GM12878 (cell line): ENCODE measurements at regions not wholly inside any gene's neighbourhood (a gene's known extent, or its start where the extent isn't known, plus 50 kb on each side); places are given as distances from the start of the nearest gene placed in this dataset.

ENCODE experiments used
- ATAC-seq: fragments of 200-7000 bp; cut with Tn5 transposase; 3 replicates; pipeline ENCODE4 v1.9.1; 2020; ENCODE audit warnings: mild to moderate bottlenecking, moderate library complexity
- BruUV-seq: library from RNA; stranded (reverse); fragments of 400-500 nt; replicated peaks from 2 replicates; lab custom pipeline; 2021; lab: Mats Ljungman, UMichigan
- CTCF ChIA-PET: fragments of 300-600 bp; sonication (Branson Sonifier 250); formaldehyde crosslinking; extraction: SDS; loops from one replicate; lab custom pipeline; 2021; ENCODE audit warnings: inconsistent platforms; lab: Yijun Ruan, JAX
- POLR2A ChIA-PET: fragments of 350-600 bp; formaldehyde crosslinking; extraction: SDS; loops from one replicate; lab custom pipeline; 2021; ENCODE audit warnings: inconsistent platforms; lab: Charles Lee
- RAD21 ChIA-PET: fragments of 300-600 bp; sonication (Branson Sonifier 250); formaldehyde crosslinking; loops from one replicate; lab custom pipeline; 2023; ENCODE audit warnings: antibody characterized with exemption; ENCODE audit not compliant: unreplicated experiment; lab: Charles Lee
- SMC1A ChIA-PET: fragments of 300-600 bp; sonication (Branson Sonifier 250); formaldehyde crosslinking; loops from one replicate; lab custom pipeline; 2023; ENCODE audit not compliant: unreplicated experiment, uncharacterized antibody; lab: Charles Lee
- DNase-seq: peaks from one replicate; pipeline ENCODE4 v3.0.0-alpha.2; 2011; ENCODE audit warnings: low read depth, low spot score
- FAIRE-seq: peaks from 3 replicates; lab custom pipeline; 2011; peaks lifted over from hg19 to GRCh38; lab: Jason Lieb, UNC
- H2AFZ ChIP-seq: 2 replicates; pipeline ENCODE4 v1.6.0; 2011; ENCODE audit warnings: low read depth, low read length, control low read depth; ENCODE audit not compliant: control insufficient read depth
- H3K27ac ChIP-seq: 2 replicates; pipeline ENCODE4 v1.5.1; 2011; ENCODE audit warnings: control low read depth; ENCODE audit not compliant: control insufficient read depth, insufficient read depth
- H3K27me3 ChIP-seq, 2 experiments: replicated peaks in 1 of 2; 2 replicates each; pipeline versions ENCODE4 v1.6.0 to v1.6.1; 2011; ENCODE audit warnings: low read length in 1 of 2; ENCODE audit not compliant: control insufficient read depth in 2 of 2, insufficient read depth in 2 of 2
- H3K36me3 ChIP-seq, 2 experiments: 2 replicates each; pipeline ENCODE4 v1.5.1; 2011; ENCODE audit warnings: low read length in 1 of 2; ENCODE audit not compliant: control insufficient read depth in 2 of 2, insufficient read depth in 2 of 2
- H3K4me1 ChIP-seq: 2 replicates; pipeline ENCODE4 v1.6.1; 2011; ENCODE audit warnings: mild to moderate bottlenecking, low read length, moderate library complexity, mixed read lengths; ENCODE audit not compliant: control insufficient read depth, insufficient read depth
- H3K4me2 ChIP-seq: 2 replicates; pipeline ENCODE4 v1.6.0; 2011; ENCODE audit warnings: control low read depth; ENCODE audit not compliant: control insufficient read depth, insufficient read depth
- H3K4me3 ChIP-seq: fragments of 200-600 bp; sonication (generic); 2 replicates; pipeline ENCODE4 v1.5.1; 2016
- H3K79me2 ChIP-seq: 2 replicates; pipeline ENCODE4 v1.6.0; 2011; ENCODE audit warnings: low read length; ENCODE audit not compliant: control insufficient read depth, insufficient read depth
- H3K9ac ChIP-seq: 2 replicates; pipeline ENCODE4 v1.8.0; 2011; ENCODE audit warnings: low read length, control low read depth, mixed read lengths; ENCODE audit not compliant: control insufficient read depth, insufficient read depth
- H3K9me3 ChIP-seq: replicated peaks from 3 replicates; pipeline ENCODE4 v1.5.1; 2011; ENCODE audit warnings: mild to moderate bottlenecking, low read length; ENCODE audit not compliant: control insufficient read depth, insufficient read depth
- H4K20me1 ChIP-seq: 2 replicates; pipeline ENCODE4 v1.6.0; 2011; ENCODE audit not compliant: control insufficient read depth, insufficient read depth
- HDAC6 ChIP-seq: fragments of 200-600 bp; sonication (generic); IDR thresholded peaks from one replicate; pipeline ENCODE4 v1.8.0; 2017; ENCODE audit warnings: antibody characterized with exemption; ENCODE audit not compliant: unreplicated experiment
- IRF4 ChIP-seq: IDR thresholded peaks from 2 replicates; pipeline ENCODE4 v1.6.1; 2011; ENCODE audit warnings: low read depth, low read length
- KAT2A ChIP-seq: conservative IDR thresholded peaks from 2 replicates; pipeline ENCODE4 v1.6.1; 2011; ENCODE audit warnings: low read depth, low read length; ENCODE audit not compliant: control insufficient read depth
- KDM1A ChIP-seq: fragments of 200-600 bp; sonication (generic); IDR thresholded peaks from 2 replicates; pipeline ENCODE4 v1.6.1; 2016; ENCODE audit warnings: borderline replicate concordance
- MEF2A ChIP-seq: IDR thresholded peaks from 2 replicates; pipeline ENCODE4 v1.6.1; 2011; ENCODE audit warnings: low read depth, mild to moderate bottlenecking, low read length, moderate library complexity; ENCODE audit not compliant: insufficient read depth
- PAX5 ChIP-seq: IDR thresholded peaks from 2 replicates; pipeline ENCODE4 v1.6.1; 2011; ENCODE audit warnings: low read depth, low read length, borderline replicate concordance
- PML ChIP-seq: IDR thresholded peaks from 2 replicates; pipeline ENCODE4 v1.6.1; 2012; ENCODE audit warnings: low read length, inconsistent platforms
- RELA ChIP-seq: fragments of 450-650 bp; IDR thresholded peaks from 2 replicates; pipeline ENCODE4 v1.8.0; 2014; ENCODE audit warnings: borderline replicate concordance; ENCODE audit not compliant: partially characterized antibody
- RFX5 ChIP-seq: IDR thresholded peaks from 2 replicates; pipeline ENCODE4 v1.6.1; 2011; ENCODE audit warnings: low read depth, low read length, improper control_type of control experiment
- RUNX3 ChIP-seq: IDR thresholded peaks from 2 replicates; pipeline ENCODE4 v1.6.1; 2012; ENCODE audit warnings: low read length, inconsistent platforms
- SREBF2 ChIP-seq: IDR thresholded peaks from 2 replicates; pipeline ENCODE4 v1.6.1; 2012; ENCODE audit warnings: mild to moderate bottlenecking, low read length
- TCF7 ChIP-seq: IDR thresholded peaks from 2 replicates; pipeline ENCODE4 v1.6.1; 2014; ENCODE audit warnings: antibody characterized with exemption, borderline replicate concordance
- YBX1 ChIP-seq: fragments of 450-650 bp; IDR thresholded peaks from 2 replicates; pipeline ENCODE4 v1.6.1; 2016; ENCODE audit warnings: antibody characterized with exemption
- ZNF384 ChIP-seq: IDR thresholded peaks from 2 replicates; pipeline ENCODE4 v1.6.1; 2012; ENCODE audit warnings: low read depth, mild to moderate bottlenecking, low read length, improper control_type of control experiment, borderline replicate concordance
- WGBS: methylation state at CpG from one replicate; pipeline ENCODE4 v1.1.6; 2016; ENCODE audit warnings: low lambda C conversion rate; ENCODE audit not compliant: insufficient replicate concordance, insufficient coverage; ENCODE audit errors: missing lambda C conversion rate; 5-methylcytosine and 5-hydroxymethylcytosine counted together
- in situ Hi-C: fragments of 300-500 bp; cut with MboI; formaldehyde crosslinking; loops from 9 replicates; pipeline ENCODE4 v1.14.3; 2018; ENCODE audit warnings: mixed read lengths
- intact Hi-C: fragments of 100-400 bp; cut with micrococcal nuclease; formaldehyde crosslinking; loops from one replicate; pipeline ENCODE4 v1.14.2; 2022; ENCODE audit not compliant: unreplicated experiment
- TF ChIP-seq, protein P1 (sequence below): IDR thresholded peaks from 2 replicates; pipeline ENCODE4 v1.6.1; 2012; ENCODE audit warnings: low read depth, low read length, improper control_type of control experiment
- TF ChIP-seq, protein P2 (sequence below): fragments of 150-350 bp; IDR thresholded peaks from 2 replicates; pipeline ENCODE4 v1.6.1; 2016; ENCODE audit warnings: low read depth, low read length
- TF ChIP-seq, protein P3 (sequence below): fragments of 450-650 bp; formaldehyde crosslinking; IDR thresholded peaks from 2 replicates; pipeline ENCODE4 v1.5.0; 2022; ENCODE audit warnings: mild to moderate bottlenecking, missing genetic modification characterization

- TF ChIP-seq KAT2A, result no peak
- TF ChIP-seq SREBF2, result no peak
Measured at GRCh38 chr1:79914896-79915295, 908.4 kb upstream of the ADGRL4 start (continued).

DNA sequence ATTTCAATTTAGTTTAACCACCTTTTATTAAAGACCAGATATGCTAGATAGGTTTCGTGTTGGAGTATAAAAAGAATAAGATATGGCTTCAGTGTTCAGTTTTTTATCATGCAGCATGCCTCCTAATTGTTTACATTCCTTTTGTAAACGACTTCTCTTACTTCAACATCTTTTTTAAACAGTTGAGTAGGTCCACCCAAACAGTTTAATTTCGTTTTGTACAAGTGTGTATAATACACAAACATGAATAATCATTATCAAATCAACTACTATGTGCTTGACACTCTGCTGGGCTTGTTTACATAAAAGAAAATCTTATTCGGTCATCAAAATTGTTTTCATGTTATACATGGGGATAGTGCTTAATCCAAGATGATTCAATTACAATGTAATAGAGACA is 906.3 kb upstream of the ADGRL4 start:
- Histone ChIP-seq H3K4me2 (no peak overlapping the region), H3K36me3 (no peaks in the 10 kb centered on the region), H3K9ac (no peak overlapping the region), H2AFZ (no peak overlapping the region), H4K20me1 (no peaks in the 10 kb centered on the region), H3K27me3 (no peaks in the 10 kb centered on the region), H3K4me3 (no peak overlapping the region), H3K9me3 (no peaks in the 10 kb centered on the region), H3K4me1 (no peaks in the 10 kb centered on the region), H3K79me2 (no peaks in the 10 kb centered on the region), H3K27ac (no peak overlapping the region)
- no peak for DNase-seq
- RAD21 ChIA-PET, result no interaction called here
- in situ Hi-C loops (no loop called here), intact Hi-C loops (no loop called here)
- SMC1A ChIA-PET, result no interaction called here
- WGBS, result 13% methylated on average over 4 of the region's 4 CpGs
- POLR2A ChIA-PET, result no interaction called here
- no TSS peak for BruUV-seq
- CTCF ChIA-PET, result no interaction called here
- no peak for FAIRE-seq
- ATAC-seq, result no peak
- TF ChIP-seq, protein P1, sequence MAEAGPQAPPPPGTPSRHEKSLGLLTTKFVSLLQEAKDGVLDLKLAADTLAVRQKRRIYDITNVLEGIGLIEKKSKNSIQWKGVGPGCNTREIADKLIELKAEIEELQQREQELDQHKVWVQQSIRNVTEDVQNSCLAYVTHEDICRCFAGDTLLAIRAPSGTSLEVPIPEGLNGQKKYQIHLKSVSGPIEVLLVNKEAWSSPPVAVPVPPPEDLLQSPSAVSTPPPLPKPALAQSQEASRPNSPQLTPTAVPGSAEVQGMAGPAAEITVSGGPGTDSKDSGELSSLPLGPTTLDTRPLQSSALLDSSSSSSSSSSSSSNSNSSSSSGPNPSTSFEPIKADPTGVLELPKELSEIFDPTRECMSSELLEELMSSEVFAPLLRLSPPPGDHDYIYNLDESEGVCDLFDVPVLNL, result no peak
- no peak for TF ChIP-seq RELA
- TF ChIP-seq, protein P2, sequence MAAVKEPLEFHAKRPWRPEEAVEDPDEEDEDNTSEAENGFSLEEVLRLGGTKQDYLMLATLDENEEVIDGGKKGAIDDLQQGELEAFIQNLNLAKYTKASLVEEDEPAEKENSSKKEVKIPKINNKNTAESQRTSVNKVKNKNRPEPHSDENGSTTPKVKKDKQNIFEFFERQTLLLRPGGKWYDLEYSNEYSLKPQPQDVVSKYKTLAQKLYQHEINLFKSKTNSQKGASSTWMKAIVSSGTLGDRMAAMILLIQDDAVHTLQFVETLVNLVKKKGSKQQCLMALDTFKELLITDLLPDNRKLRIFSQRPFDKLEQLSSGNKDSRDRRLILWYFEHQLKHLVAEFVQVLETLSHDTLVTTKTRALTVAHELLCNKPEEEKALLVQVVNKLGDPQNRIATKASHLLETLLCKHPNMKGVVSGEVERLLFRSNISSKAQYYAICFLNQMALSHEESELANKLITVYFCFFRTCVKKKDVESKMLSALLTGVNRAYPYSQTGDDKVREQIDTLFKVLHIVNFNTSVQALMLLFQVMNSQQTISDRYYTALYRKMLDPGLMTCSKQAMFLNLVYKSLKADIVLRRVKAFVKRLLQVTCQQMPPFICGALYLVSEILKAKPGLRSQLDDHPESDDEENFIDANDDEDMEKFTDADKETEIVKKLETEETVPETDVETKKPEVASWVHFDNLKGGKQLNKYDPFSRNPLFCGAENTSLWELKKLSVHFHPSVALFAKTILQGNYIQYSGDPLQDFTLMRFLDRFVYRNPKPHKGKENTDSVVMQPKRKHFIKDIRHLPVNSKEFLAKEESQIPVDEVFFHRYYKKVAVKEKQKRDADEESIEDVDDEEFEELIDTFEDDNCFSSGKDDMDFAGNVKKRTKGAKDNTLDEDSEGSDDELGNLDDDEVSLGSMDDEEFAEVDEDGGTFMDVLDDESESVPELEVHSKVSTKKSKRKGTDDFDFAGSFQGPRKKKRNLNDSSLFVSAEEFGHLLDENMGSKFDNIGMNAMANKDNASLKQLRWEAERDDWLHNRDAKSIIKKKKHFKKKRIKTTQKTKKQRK, result no peak
- no peak for TF ChIP-seq YBX1
- no peak for TF ChIP-seq RUNX3
- TF ChIP-seq KDM1A, result no peak
- TF ChIP-seq, protein P3, sequence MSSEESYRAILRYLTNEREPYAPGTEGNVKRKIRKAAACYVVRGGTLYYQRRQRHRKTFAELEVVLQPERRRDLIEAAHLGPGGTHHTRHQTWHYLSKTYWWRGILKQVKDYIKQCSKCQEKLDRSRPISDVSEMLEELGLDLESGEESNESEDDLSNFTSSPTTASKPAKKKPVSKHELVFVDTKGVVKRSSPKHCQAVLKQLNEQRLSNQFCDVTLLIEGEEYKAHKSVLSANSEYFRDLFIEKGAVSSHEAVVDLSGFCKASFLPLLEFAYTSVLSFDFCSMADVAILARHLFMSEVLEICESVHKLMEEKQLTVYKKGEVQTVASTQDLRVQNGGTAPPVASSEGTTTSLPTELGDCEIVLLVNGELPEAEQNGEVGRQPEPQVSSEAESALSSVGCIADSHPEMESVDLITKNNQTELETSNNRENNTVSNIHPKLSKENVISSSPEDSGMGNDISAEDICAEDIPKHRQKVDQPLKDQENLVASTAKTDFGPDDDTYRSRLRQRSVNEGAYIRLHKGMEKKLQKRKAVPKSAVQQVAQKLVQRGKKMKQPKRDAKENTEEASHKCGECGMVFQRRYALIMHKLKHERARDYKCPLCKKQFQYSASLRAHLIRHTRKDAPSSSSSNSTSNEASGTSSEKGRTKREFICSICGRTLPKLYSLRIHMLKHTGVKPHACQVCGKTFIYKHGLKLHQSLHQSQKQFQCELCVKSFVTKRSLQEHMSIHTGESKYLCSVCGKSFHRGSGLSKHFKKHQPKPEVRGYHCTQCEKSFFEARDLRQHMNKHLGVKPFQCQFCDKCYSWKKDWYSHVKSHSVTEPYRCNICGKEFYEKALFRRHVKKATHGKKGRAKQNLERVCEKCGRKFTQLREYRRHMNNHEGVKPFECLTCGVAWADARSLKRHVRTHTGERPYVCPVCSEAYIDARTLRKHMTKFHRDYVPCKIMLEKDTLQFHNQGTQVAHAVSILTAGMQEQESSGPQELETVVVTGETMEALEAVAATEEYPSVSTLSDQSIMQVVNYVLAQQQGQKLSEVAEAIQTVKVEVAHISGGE, result no peak
- no peak for TF ChIP-seq PAX5
- TF ChIP-seq ZNF384, result no peak
- no peak for TF ChIP-seq MEF2A
- TF ChIP-seq TCF7, result no peak
- TF ChIP-seq RFX5, result no peak
- TF ChIP-seq PML, result no peak
- no peak for TF ChIP-seq IRF4
- TF ChIP-seq HDAC6, result no peak
